HG03354 (cell line): ENCODE measurements at regions not wholly inside any gene's neighbourhood (a gene's known extent, or its start where the extent isn't known, plus 50 kb on each side); places are given as distances from the start of the nearest gene placed in this dataset.

Experiments used
- ATAC-seq: cut with Tn5 transposase; IDR thresholded peaks from one replicate; pipeline ENCODE4 v1.9.1; 2021; ENCODE audit warnings: mild to moderate bottlenecking; ENCODE audit not compliant: unreplicated experiment, poor library complexity, severe bottlenecking

DNA sequence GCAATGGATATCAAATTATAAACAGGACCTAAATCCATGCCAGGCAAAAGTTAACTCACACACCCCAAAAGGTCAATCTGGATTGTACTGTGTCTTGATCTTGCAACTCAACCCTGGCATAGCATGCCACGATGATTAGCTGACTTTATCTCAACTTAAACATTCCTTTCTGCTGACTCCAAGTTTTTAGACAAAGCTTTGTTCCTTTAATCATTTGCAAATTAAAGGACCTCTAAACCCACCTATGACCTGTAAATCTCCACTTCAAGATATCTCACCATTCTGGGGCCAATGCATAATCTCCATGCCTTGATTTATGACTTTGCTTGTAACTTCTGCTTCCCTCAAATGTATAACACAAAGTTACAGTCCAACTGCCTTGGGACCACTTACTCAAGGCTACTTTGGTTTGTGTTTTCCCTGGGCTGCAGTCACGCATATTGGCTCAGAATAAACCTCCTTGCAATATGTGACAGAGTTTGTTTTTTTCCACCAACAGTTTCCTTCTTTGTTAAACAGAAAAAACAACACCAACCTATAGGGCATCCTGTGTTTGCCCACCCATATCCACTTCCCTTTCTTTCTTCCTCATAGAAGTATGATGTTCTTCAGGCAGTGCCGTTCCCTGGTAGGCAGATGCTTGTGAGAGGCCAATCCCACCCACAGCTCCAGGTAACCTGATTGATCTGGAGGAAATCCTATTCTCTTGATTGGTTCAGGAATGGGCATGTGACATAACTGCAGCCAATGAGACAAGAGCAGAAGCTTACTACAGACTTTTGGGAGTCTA lies 390.6 kb upstream of the ERCC4 start:
- ATAC-seq: no peak

DNA sequence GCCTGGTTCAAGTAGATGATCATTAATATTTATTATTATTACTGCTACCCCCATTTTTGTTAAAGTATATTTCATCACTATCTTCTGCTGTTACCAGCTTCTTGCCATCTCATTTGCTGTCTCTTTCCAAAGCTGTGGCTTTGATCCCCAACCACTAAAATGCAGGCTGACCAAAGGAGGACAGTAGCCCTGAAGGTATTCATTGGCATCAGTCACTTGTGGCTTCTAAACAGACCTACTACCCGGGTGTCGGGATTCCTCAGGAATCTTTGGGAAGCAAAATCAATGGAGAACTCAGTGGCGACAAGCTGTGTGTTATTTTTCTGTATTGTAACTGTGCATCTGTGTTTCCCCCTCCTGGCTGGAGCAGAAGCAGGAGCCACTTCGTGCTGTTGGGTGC lies 379.2 kb upstream of the ERCC4 start:
- no peak for ATAC-seq

- ATAC-seq: no peak
Measured at GRCh38 chr16:13542284-13542683, 377.7 kb upstream of the ERCC4 start.

- no peak for ATAC-seq
Measured at GRCh38 chr16:13543850-13544249, 376.1 kb upstream of the ERCC4 start.

DNA sequence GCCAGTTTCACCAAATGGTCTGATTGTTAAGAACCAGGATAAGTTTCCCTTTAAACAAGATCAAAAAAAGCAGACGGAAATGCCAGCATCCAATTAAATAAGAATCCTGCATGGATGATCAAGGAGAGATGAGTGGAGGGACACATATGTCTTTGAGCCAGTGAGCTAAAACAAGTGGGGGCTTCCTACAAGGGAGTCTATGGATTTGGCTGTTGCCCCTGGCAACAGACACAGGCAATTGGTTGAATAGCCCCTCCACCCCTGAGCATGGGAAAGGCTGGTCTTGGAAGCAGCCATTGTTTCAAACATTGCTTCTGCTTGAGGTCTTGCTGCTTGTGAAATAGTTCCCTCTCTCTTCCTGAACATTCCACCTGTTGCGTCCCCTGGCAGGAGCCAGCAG lies 374.7 kb upstream of the ERCC4 start:
- ATAC-seq: no peak

DNA sequence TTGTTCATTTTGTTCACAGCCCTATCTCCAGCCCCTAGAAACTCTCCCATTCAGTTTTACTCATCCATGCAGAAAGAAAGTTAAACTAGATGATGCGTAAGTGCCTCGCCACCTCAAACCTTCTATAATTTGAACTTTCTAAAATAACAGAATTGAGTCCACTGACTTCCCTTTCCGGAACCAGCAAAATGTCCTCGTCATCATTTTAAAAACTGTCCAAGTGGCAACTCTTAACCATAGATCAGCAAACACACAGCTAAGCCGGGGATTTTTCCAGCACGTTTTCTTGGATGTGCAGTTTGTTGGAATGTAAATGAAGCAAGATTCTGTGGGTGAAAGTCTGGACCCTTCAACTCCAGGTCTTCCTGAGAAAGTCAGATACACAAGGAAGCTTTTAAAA lies 369.7 kb upstream of the ERCC4 start:
- no peak for ATAC-seq

- no peak for ATAC-seq
Measured at GRCh38 chr16:13552062-13552959, 367.6 kb upstream of the ERCC4 start.

GRCh38 chr16:13552960-13553257 lies 367.0 kb upstream of the ERCC4 start:
- ATAC-seq: no peak

DNA sequence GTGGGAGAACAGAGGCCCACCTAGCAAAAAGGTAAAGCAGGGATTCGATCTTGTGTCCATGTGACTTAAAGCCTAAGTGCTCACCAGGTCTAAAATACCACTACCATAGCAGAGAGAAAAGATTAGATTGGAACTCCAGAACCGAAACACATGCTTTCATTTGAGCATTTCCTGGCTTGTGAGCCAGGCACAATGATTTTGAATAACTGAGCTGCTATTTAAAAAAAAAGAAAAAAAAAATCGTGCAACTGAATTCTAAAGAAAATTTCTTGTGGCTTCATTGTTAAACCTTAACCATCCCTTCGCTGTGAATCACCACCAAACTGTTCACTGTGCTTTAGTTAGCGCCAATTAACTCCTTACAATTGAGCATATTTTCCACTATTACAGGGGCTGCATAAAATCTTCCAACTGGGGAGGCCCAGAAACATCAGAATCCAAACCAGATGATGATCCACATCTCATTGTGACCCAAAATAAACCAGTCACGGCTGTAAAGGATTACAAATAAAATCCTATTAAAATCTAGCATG lies 366.4 kb upstream of the ERCC4 start:
- no peak for ATAC-seq

- no peak for ATAC-seq
Measured at GRCh38 chr16:13554005-13554404, 365.9 kb upstream of the ERCC4 start.

- ATAC-seq: no peak
Measured at GRCh38 chr16:13554643-13555042, 365.3 kb upstream of the ERCC4 start.

- ATAC-seq: no peak
Measured at GRCh38 chr16:13557418-13557817, 362.5 kb upstream of the ERCC4 start.

DNA sequence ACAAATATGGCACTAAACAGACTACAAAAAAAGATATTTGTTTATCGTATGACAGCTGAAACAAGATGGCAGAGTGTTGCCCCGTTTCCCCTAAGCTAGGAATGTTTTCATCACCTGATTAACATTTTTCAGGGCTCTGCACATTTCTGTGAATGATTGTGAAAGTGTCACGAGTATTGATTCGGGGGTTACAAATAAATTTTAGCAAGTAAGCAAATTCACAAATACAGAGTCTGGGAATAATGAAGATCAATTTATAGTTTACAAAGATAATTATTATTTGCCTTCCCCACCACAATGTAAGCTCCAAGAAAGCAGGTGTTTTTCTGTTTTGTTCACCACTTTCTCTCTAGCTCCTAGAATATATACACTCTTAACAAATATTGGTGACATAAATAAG lies 361.2 kb upstream of the ERCC4 start:
- no peak for ATAC-seq

GRCh38 chr16:13559624-13560023 lies 360.3 kb upstream of the ERCC4 start:
- ATAC-seq: no peak

DNA sequence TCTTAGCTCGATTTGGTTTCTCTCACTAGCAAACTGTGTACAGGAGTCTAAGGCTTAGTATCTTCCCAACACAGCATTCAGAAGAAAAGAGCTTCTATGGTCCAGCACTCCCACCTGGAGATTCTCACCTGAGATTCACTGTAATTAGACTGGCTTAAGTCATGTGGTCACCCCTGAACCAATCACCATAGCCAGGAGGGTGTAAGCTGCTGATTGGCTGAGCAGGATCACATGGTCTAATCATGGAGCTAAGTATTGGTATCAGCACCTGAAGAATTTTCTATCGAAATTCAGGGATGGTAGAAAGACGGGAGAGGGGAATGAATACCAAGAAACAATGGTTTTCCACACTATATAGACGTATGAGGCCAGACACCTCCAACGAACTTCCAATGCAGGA lies 359.8 kb upstream of the ERCC4 start:
- ATAC-seq: no peak

DNA sequence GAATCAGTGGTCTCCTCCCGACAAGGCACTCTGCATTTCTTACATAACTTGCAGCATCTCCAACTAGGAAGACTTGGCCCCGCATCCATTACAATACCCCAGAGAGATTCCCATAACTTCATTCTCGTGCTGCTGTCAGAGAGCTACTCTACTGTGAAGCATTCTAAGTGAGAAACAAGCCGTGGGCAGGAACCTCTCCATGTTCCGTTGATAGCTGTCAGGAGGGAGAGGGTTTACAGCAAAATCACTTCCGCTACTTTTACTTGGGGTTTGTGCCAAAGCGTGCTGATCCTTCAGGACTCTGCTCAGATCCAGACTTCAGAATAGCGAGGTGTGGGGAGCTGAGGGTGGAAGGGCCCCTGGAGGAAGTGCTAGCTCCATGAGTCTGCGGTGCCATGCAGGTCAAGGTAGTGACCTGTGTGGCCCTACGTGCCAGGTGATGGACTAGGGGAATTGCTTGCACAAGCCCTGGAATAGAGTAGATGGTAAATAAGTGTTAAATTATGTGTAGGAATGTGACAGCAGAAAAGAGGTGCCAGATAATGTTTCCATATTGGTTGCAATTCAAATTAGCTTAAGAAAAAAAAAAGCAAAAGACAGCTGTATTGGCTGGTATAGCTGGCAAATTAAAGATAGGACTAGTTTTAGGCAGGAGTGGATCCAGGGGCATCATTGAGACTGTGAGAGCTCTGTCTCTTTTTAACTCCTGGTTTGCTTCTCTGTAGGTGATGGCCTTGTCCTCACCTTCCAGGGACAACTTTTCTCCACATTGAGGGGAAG lies 358.5 kb upstream of the ERCC4 start:
- ATAC-seq: no peak

DNA sequence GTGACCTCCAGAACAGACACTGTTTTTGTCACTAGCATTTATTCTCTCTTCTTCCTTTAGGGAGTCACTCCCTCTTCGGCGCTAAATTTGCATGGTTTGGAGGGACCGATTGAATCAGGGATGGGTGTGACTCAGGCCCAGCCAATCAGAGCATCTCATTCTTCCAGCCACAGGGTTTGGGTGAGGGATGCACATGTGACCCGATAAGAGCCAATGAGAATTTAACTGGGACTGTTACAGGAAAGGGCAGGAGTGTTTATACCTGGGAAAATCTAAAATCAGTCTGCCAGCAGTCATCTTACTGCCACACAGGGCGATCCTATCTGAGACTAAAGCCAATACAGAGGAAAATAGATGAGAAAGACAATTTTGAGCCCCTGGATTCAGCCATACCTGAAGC lies 351.2 kb upstream of the ERCC4 start:
- ATAC-seq: no peak

- ATAC-seq: no peak
Measured at GRCh38 chr16:13569986-13570385, 350.0 kb upstream of the ERCC4 start.

DNA sequence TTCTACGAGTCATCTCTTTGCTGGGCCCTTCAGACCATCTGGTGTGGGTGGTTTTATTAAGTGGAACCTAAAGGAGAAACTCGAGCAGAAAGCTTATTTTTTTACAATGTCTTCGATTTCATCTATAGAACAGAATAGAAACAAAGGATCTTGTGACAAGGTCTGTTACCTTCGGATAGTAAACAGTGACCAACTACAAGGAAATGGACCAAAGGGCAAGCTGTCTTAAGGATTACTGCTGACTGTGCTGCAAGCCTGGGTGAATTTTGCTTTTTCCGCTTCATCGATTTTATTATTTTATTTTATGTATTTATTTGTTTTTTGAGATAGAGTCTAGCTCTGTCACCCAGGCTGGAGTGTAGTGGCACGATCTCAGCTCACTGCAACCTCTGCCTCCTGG lies 348.9 kb upstream of the ERCC4 start:
- no peak for ATAC-seq

DNA sequence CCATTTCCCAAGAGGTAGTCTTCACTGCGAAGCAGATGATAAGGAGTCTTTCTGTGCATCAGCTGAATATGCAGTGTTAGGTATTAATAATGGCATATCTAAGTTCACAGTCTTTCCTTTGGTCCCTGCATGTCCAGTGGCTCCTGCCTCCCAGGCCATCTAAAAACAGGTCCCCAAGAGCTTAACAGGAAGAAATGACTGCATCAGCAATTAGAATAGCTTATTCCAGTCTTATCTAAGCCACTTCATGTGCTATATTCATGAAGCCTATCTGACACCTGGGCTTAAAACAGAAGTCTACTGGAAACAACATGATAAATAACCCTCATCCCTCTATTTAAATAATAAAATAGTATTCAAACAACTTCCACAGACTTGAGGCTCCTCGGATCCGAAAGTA lies 346.1 kb upstream of the ERCC4 start:
- no peak for ATAC-seq
